Endothelial cell (in vitro differentiated cells): ENCODE measurements at regions not wholly inside any gene's neighbourhood (a gene's known extent, or its start where the extent isn't known, plus 50 kb on each side); places are given as distances from the start of the nearest gene placed in this dataset.

Source experiments
- DNase-seq: peaks from one replicate; pipeline ENCODE4 v3.0.0; 2021; ENCODE audit warnings: low spot score
- H3K27ac Mint-ChIP-seq: one replicate; pipeline ENCODE4 v1.8.0; 2021; ENCODE audit warnings: mixed read lengths, inconsistent platforms; ENCODE audit not compliant: unreplicated experiment
- H3K27me3 Mint-ChIP-seq: one replicate; pipeline ENCODE4 v1.8.0; 2021; ENCODE audit warnings: mild to moderate bottlenecking, moderate library complexity, mixed read lengths, inconsistent platforms; ENCODE audit not compliant: unreplicated experiment
- H3K36me3 Mint-ChIP-seq: one replicate; pipeline ENCODE4 v1.8.0; 2021; ENCODE audit warnings: mild to moderate bottlenecking, low read depth, mixed read lengths, inconsistent platforms; ENCODE audit not compliant: unreplicated experiment
- H3K4me1 Mint-ChIP-seq: one replicate; pipeline ENCODE4 v1.8.0; 2021; ENCODE audit warnings: mild to moderate bottlenecking, mixed read lengths, inconsistent platforms; ENCODE audit not compliant: unreplicated experiment
- H3K4me3 Mint-ChIP-seq: one replicate; pipeline ENCODE4 v1.8.0; 2021; ENCODE audit warnings: mild to moderate bottlenecking, mixed read lengths, inconsistent platforms; ENCODE audit not compliant: unreplicated experiment
- H3K9me3 Mint-ChIP-seq: one replicate; pipeline ENCODE4 v1.8.0; 2021; ENCODE audit warnings: mixed read lengths, inconsistent platforms; ENCODE audit not compliant: unreplicated experiment
- CTCF ChIP-seq: fragments of 200-600 bp; sonication (generic); IDR thresholded peaks from one replicate; pipeline ENCODE4 v1.5.0; 2021; ENCODE audit warnings: antibody characterized with exemption; ENCODE audit not compliant: unreplicated experiment

GRCh38 chr13:40388617-40389016 lies 277.8 kb downstream of the FOXO1 start:
- Mint-ChIP-seq H3K4me3 (no peak overlapping the region), H3K36me3 (no peaks in the 10 kb centered on the region), H3K9me3 (no peaks in the 10 kb centered on the region), H3K4me1 (peaks cover 8% of the 10 kb centered on the region), H3K27me3 (peaks cover 6% of the 10 kb centered on the region), H3K27ac (no peak overlapping the region)
- TF ChIP-seq CTCF: no peak
- DNase-seq: no peak

- no peak for TF ChIP-seq CTCF
- H3K9me3 Mint-ChIP-seq: no peaks in the 10 kb centered on the region
- H3K27ac Mint-ChIP-seq: no peak overlapping the region
- no peak for DNase-seq
- no peak overlapping the region for H3K4me3 Mint-ChIP-seq
- H3K27me3 Mint-ChIP-seq: peaks cover 6% of the 10 kb centered on the region
- H3K4me1 Mint-ChIP-seq: peaks cover 7% of the 10 kb centered on the region
- no peaks in the 10 kb centered on the region for H3K36me3 Mint-ChIP-seq
Measured at GRCh38 chr13:40389081-40389641, 277.3 kb downstream of the FOXO1 start.

- TF ChIP-seq CTCF: no peak
- Mint-ChIP-seq H3K36me3 (no peaks in the 10 kb centered on the region), H3K4me1 (peaks cover 4% of the 10 kb centered on the region), H3K4me3 (no peak overlapping the region), H3K27ac (no peak overlapping the region), H3K9me3 (no peaks in the 10 kb centered on the region), H3K27me3 (peaks cover 6% of the 10 kb centered on the region)
- DNase-seq: no peak
Measured at GRCh38 chr13:40390401-40390916, 276.0 kb downstream of the FOXO1 start.

GRCh38 chr13:40391788-40392187 lies 274.7 kb downstream of the FOXO1 start:
- Mint-ChIP-seq H3K4me3 (no peak overlapping the region), H3K36me3 (no peaks in the 10 kb centered on the region), H3K4me1 (peaks cover 4% of the 10 kb centered on the region), H3K27me3 (peaks cover 6% of the 10 kb centered on the region), H3K27ac (no peak overlapping the region), H3K9me3 (no peaks in the 10 kb centered on the region)
- no peak for TF ChIP-seq CTCF
- no peak for DNase-seq

- Mint-ChIP-seq H3K27ac (no peak overlapping the region), H3K27me3 (peaks cover 2% of the 10 kb centered on the region), H3K36me3 (no peaks in the 10 kb centered on the region), H3K4me3 (no peak overlapping the region), H3K9me3 (no peaks in the 10 kb centered on the region), H3K4me1 (peaks cover 4% of the 10 kb centered on the region)
- DNase-seq: no peak
- TF ChIP-seq CTCF: no peak
Measured at GRCh38 chr13:40394304-40394985, 272.0 kb downstream of the FOXO1 start.
